ENCODE measurements at regions not wholly inside any gene's neighbourhood (a gene's known extent, or its start where the extent isn't known, plus 50 kb on each side); places are given as distances from the start of the nearest gene placed in this dataset.

DNA sequence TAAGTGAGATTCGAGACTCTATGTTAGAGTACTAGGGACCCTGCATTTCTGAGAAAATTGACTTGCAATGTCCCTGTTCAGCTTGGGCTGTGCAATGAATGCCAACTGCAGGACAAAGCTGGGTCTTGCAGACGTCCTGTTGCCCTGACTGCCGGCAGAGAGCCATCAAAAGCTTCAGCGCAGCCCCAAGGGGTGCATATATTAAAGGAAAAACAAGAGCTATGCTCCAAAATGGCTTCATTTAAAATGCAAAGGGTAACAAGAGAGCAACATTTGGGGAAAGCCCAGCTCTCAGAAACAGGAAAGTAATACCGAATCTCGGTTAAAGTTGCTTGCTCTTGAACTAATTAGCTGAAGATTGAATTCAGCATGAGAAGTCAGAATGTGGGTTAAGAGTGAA, 110.9 kb upstream of the PNPT1 start:
- no peak for TF ChIP-seq EZH2 (optimal IDR thresholded peaks at IDR 0.05; ENCODE audit: low read depth, low read length)
- TF ChIP-seq, protein P1, sequence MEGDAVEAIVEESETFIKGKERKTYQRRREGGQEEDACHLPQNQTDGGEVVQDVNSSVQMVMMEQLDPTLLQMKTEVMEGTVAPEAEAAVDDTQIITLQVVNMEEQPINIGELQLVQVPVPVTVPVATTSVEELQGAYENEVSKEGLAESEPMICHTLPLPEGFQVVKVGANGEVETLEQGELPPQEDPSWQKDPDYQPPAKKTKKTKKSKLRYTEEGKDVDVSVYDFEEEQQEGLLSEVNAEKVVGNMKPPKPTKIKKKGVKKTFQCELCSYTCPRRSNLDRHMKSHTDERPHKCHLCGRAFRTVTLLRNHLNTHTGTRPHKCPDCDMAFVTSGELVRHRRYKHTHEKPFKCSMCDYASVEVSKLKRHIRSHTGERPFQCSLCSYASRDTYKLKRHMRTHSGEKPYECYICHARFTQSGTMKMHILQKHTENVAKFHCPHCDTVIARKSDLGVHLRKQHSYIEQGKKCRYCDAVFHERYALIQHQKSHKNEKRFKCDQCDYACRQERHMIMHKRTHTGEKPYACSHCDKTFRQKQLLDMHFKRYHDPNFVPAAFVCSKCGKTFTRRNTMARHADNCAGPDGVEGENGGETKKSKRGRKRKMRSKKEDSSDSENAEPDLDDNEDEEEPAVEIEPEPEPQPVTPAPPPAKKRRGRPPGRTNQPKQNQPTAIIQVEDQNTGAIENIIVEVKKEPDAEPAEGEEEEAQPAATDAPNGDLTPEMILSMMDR (IDR thresholded peaks at IDR 0.05; ENCODE audit: low read length) = no peak

Measured in MM.1S (cell line).